Activated T-cell treated with anti-CD3 and anti-CD28 coated beads, Interleukin-2, amount 50 U/mL, for 4 hours (primary cell): ENCODE measurements at regions not wholly inside any gene's neighbourhood (a gene's known extent, or its start where the extent isn't known, plus 50 kb on each side); places are given as distances from the start of the nearest gene placed in this dataset.

ENCODE experiments used
- ATAC-seq, 2 donors: fragments of 200-7000 bp; cut with Tn5 transposase; one replicate each; pipeline ENCODE4 v1.10.0; 2021
- DNase-seq: peaks from one replicate; pipeline ENCODE4 v3.0.0-alpha.2; 2020
- H3K27me3 Mint-ChIP-seq: one replicate; pipeline ENCODE4 v1.8.0; 2021; ENCODE audit warnings: low read depth, mixed read lengths
- H3K36me3 Mint-ChIP-seq: one replicate; pipeline ENCODE4 v1.8.0; 2022; ENCODE audit warnings: mixed read lengths; ENCODE audit not compliant: insufficient read depth
- H3K4me1 Mint-ChIP-seq: one replicate; pipeline ENCODE4 v1.8.0; 2021; ENCODE audit warnings: low read depth, mixed read lengths
- H3K4me3 Mint-ChIP-seq: one replicate; pipeline ENCODE4 v1.8.0; 2021; ENCODE audit warnings: mild to moderate bottlenecking, moderate library complexity, mixed read lengths
- H3K9me3 Mint-ChIP-seq: one replicate; pipeline ENCODE4 v1.8.0; 2021; ENCODE audit warnings: mixed read lengths

- Mint-ChIP-seq H3K27me3 (peaks cover 11% of the 10 kb centered on the region), H3K9me3 (no peaks in the 10 kb centered on the region), H3K4me1 (no peaks in the 10 kb centered on the region), H3K4me3 (no peak overlapping the region), H3K36me3 (no peaks in the 10 kb centered on the region)
- ATAC-seq (no peak), DNase-seq (no peak)
Observed at GRCh38 chr20:40807821-40808170, 118.8 kb upstream of the MAFB start.

GRCh38 chr20:40808936-40809335 is 119.9 kb upstream of the MAFB start:
- Mint-ChIP-seq H3K9me3 (no peaks in the 10 kb centered on the region), H3K4me3 (no peak overlapping the region), H3K4me1 (no peaks in the 10 kb centered on the region), H3K27me3 (peaks cover 11% of the 10 kb centered on the region), H3K36me3 (no peaks in the 10 kb centered on the region)
- no peak for DNase-seq
- ATAC-seq = no peak

GRCh38 chr20:40809361-40809760 is 120.3 kb upstream of the MAFB start:
- H3K4me3 Mint-ChIP-seq = no peak overlapping the region
- H3K36me3 Mint-ChIP-seq = no peaks in the 10 kb centered on the region
- no peaks in the 10 kb centered on the region for H3K9me3 Mint-ChIP-seq
- ATAC-seq = no peak
- H3K4me1 Mint-ChIP-seq = no peaks in the 10 kb centered on the region
- DNase-seq = no peak
- H3K27me3 Mint-ChIP-seq = peaks cover 11% of the 10 kb centered on the region

GRCh38 chr20:40810332-40811000 is 121.4 kb upstream of the MAFB start:
- Mint-ChIP-seq H3K4me3 (no peak overlapping the region), H3K9me3 (no peaks in the 10 kb centered on the region), H3K27me3 (peaks cover 4% of the 10 kb centered on the region), H3K4me1 (no peaks in the 10 kb centered on the region), H3K36me3 (no peaks in the 10 kb centered on the region)
- ATAC-seq (no peak), DNase-seq (no peak)

GRCh38 chr20:40811004-40811403 is 122.0 kb upstream of the MAFB start:
- Mint-ChIP-seq H3K4me3 (no peak overlapping the region), H3K9me3 (no peaks in the 10 kb centered on the region), H3K4me1 (no peaks in the 10 kb centered on the region), H3K27me3 (no peaks in the 10 kb centered on the region), H3K36me3 (no peaks in the 10 kb centered on the region)
- ATAC-seq (no peak), DNase-seq (no peak)

GRCh38 chr20:40811660-40812414 is 122.8 kb upstream of the MAFB start:
- Mint-ChIP-seq H3K27me3 (no peaks in the 10 kb centered on the region), H3K4me1 (no peaks in the 10 kb centered on the region), H3K36me3 (no peaks in the 10 kb centered on the region), H3K9me3 (no peaks in the 10 kb centered on the region), H3K4me3 (no peak overlapping the region)
- DNase-seq (no peak), ATAC-seq (no peak)

GRCh38 chr20:40812415-40812925 is 123.4 kb upstream of the MAFB start:
- no peaks in the 10 kb centered on the region for H3K4me1 Mint-ChIP-seq
- no peaks in the 10 kb centered on the region for H3K9me3 Mint-ChIP-seq
- H3K4me3 Mint-ChIP-seq = no peak overlapping the region
- no peaks in the 10 kb centered on the region for H3K36me3 Mint-ChIP-seq
- H3K27me3 Mint-ChIP-seq = no peaks in the 10 kb centered on the region
- no peak for ATAC-seq
- DNase-seq = no peak

GRCh38 chr20:40813029-40813431 is 124.0 kb upstream of the MAFB start:
- Mint-ChIP-seq H3K27me3 (no peaks in the 10 kb centered on the region), H3K4me1 (no peaks in the 10 kb centered on the region), H3K36me3 (no peaks in the 10 kb centered on the region), H3K4me3 (no peak overlapping the region), H3K9me3 (no peaks in the 10 kb centered on the region)
- no peak for ATAC-seq
- no peak for DNase-seq

GRCh38 chr20:40813708-40814630 is 124.9 kb upstream of the MAFB start:
- Mint-ChIP-seq H3K4me3 (no peak overlapping the region), H3K27me3 (no peaks in the 10 kb centered on the region), H3K4me1 (no peaks in the 10 kb centered on the region), H3K36me3 (no peaks in the 10 kb centered on the region), H3K9me3 (no peaks in the 10 kb centered on the region)
- ATAC-seq = no peak
- no peak for DNase-seq

GRCh38 chr20:40814631-40814960 is 125.6 kb upstream of the MAFB start:
- H3K27me3 Mint-ChIP-seq = no peaks in the 10 kb centered on the region
- H3K36me3 Mint-ChIP-seq = no peaks in the 10 kb centered on the region
- DNase-seq (no peak), ATAC-seq (no peak)
- no peak overlapping the region for H3K4me3 Mint-ChIP-seq
- H3K9me3 Mint-ChIP-seq = no peaks in the 10 kb centered on the region
- no peaks in the 10 kb centered on the region for H3K4me1 Mint-ChIP-seq

GRCh38 chr20:40815156-40816038 is 126.4 kb upstream of the MAFB start:
- no peaks in the 10 kb centered on the region for H3K36me3 Mint-ChIP-seq
- H3K4me3 Mint-ChIP-seq = no peak overlapping the region
- H3K4me1 Mint-ChIP-seq = no peaks in the 10 kb centered on the region
- ATAC-seq (no peak), DNase-seq (no peak)
- H3K9me3 Mint-ChIP-seq = no peaks in the 10 kb centered on the region
- H3K27me3 Mint-ChIP-seq = no peaks in the 10 kb centered on the region

GRCh38 chr20:40816039-40816352 is 127.0 kb upstream of the MAFB start:
- no peak for DNase-seq
- Mint-ChIP-seq H3K4me1 (no peaks in the 10 kb centered on the region), H3K9me3 (no peaks in the 10 kb centered on the region), H3K36me3 (no peaks in the 10 kb centered on the region), H3K27me3 (no peaks in the 10 kb centered on the region), H3K4me3 (no peak overlapping the region)
- ATAC-seq = no peak

- Mint-ChIP-seq H3K36me3 (no peaks in the 10 kb centered on the region), H3K9me3 (peaks cover 4% of the 10 kb centered on the region), H3K4me1 (no peaks in the 10 kb centered on the region), H3K27me3 (peaks cover 6% of the 10 kb centered on the region), H3K4me3 (no peak overlapping the region)
- ATAC-seq (no peak), DNase-seq (no peak)
Observed at GRCh38 chr20:40821429-40821828, 132.4 kb upstream of the MAFB start.

GRCh38 chr20:40826699-40827098 is 137.7 kb upstream of the MAFB start:
- ATAC-seq (no peak), DNase-seq (no peak)
- Mint-ChIP-seq H3K4me3 (no peak overlapping the region), H3K4me1 (no peaks in the 10 kb centered on the region), H3K27me3 (peaks cover 7% of the 10 kb centered on the region), H3K36me3 (no peaks in the 10 kb centered on the region), H3K9me3 (peaks cover 4% of the 10 kb centered on the region)
